ENCODE measurements at regions not wholly inside any gene's neighbourhood (a gene's known extent, or its start where the extent isn't known, plus 50 kb on each side); places are given as distances from the start of the nearest gene placed in this dataset.

GRCh38 chr12:124492879-124493808, 74.3 kb downstream of the NCOR2 start:
- Histone ChIP-seq H3K9me3 (ENCODE audit: low read length) (no peaks in the 10 kb centered on the region), H3K36me3 (ENCODE audit: insufficient read depth, low read length) (no peaks in the 10 kb centered on the region; the same call in 1 of the 2 replicates)

DNA sequence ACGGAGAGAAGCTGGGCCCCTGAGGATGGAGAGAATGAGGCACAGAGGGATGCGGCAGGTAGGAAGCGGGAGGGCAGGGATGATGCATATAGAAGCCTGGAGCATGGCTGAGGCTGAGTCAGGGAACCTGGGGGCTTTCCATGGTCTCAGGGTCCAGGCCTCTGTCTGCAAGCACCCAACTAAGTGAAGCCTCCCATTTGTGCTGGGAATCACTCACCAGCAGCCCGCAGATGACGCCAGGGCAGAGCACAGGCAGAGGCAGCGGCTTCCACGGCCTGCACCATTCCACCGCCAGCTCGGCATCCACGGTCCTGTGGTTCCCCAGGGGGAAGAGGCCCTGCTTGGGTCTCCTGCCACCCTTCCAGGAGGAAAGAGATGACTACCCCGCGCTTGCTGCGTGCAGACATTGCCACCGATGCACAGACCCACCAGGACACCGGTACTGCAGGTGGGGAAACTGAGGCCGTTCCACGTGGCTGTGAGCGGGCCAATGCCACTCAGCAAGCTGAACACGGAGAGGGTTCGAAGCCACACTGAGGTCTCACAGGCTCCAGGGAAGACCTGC, 75.5 kb downstream of the NCOR2 start:
- H4K20me1 ChIP-seq (ENCODE audit: insufficient read depth, low read length) = no peaks in the 10 kb centered on the region
- H3K36me3 ChIP-seq (ENCODE audit: insufficient read depth, low read length) = no peaks in the 10 kb centered on the region; the same call in 1 of the 2 replicates
- H3K9ac ChIP-seq (ENCODE audit: low read length) = no peak overlapping the region
- peaks cover 30% of the 10 kb centered on the region for H3K4me1 ChIP-seq (ENCODE audit: insufficient read depth, low read length, severe bottlenecking)
- no peaks in the 10 kb centered on the region for H3K9me2 ChIP-seq (ENCODE audit: low read depth, low read length)
- no peaks in the 10 kb centered on the region for H3K79me2 ChIP-seq (ENCODE audit: insufficient read depth, low read length)
- H2AFZ ChIP-seq (ENCODE audit: low read length) = no peak overlapping the region
- H3K9me3 ChIP-seq (ENCODE audit: low read length) = no peaks in the 10 kb centered on the region
- no peak overlapping the region for H3K4me3 ChIP-seq (ENCODE audit: low read depth, low read length, poor library complexity, severe bottlenecking)
- TF ChIP-seq CTCF (IDR thresholded peaks at IDR 0.05; ENCODE audit: low read length) (no peak), EZH2 (IDR thresholded peaks at IDR 0.05; ENCODE audit: borderline replicate concordance, low read length) (no peak)
- no peak overlapping the region for H3K27ac ChIP-seq (ENCODE audit: low read depth, low read length, poor library complexity, severe bottlenecking)
- H3K4me2 ChIP-seq (ENCODE audit: low read length) = no peak overlapping the region
- H3F3A ChIP-seq (ENCODE audit: insufficient read depth, low read length) = no peaks in the 10 kb centered on the region
- H3K27me3 ChIP-seq (ENCODE audit: insufficient read depth, low read length) = no peaks in the 10 kb centered on the region

More at GRCh38 chr12:124492879-124493808, 74.3 kb downstream of the NCOR2 start:
- Histone ChIP-seq H3F3A (ENCODE audit: insufficient read depth, low read length) (no peaks in the 10 kb centered on the region), H3K9me2 (ENCODE audit: low read depth, low read length) (no peaks in the 10 kb centered on the region), H4K20me1 (ENCODE audit: insufficient read depth, low read length) (no peaks in the 10 kb centered on the region), H3K79me2 (ENCODE audit: insufficient read depth, low read length) (no peaks in the 10 kb centered on the region), H3K27ac (ENCODE audit: low read depth, low read length, poor library complexity, severe bottlenecking) (no peak overlapping the region), H2AFZ (ENCODE audit: low read length) (no peak overlapping the region), H3K4me3 (ENCODE audit: low read depth, low read length, poor library complexity, severe bottlenecking) (no peak overlapping the region), H3K9ac (ENCODE audit: low read length) (no peak overlapping the region), H3K4me2 (ENCODE audit: low read length) (no peak overlapping the region), H3K4me1 (ENCODE audit: insufficient read depth, low read length, severe bottlenecking) (peaks cover 17% of the 10 kb centered on the region), H3K27me3 (ENCODE audit: insufficient read depth, low read length) (no peaks in the 10 kb centered on the region)
- TF ChIP-seq CTCF (IDR thresholded peaks at IDR 0.05; ENCODE audit: low read length) = no peak
- no peak for TF ChIP-seq EZH2 (IDR thresholded peaks at IDR 0.05; ENCODE audit: borderline replicate concordance, low read length)

- Histone ChIP-seq H3K79me2 (ENCODE audit: insufficient read depth, low read length) (no peaks in the 10 kb centered on the region), H3F3A (ENCODE audit: insufficient read depth, low read length) (no peaks in the 10 kb centered on the region), H3K4me1 (ENCODE audit: insufficient read depth, low read length, severe bottlenecking) (peaks cover 33% of the 10 kb centered on the region), H3K36me3 (ENCODE audit: insufficient read depth, low read length) (no peaks in the 10 kb centered on the region; the same call in 1 of the 2 replicates), H3K9ac (ENCODE audit: low read length) (no peak overlapping the region), H3K4me3 (ENCODE audit: low read depth, low read length, poor library complexity, severe bottlenecking) (no peak overlapping the region), H3K27me3 (ENCODE audit: insufficient read depth, low read length) (no peaks in the 10 kb centered on the region), H3K9me2 (ENCODE audit: low read depth, low read length) (no peaks in the 10 kb centered on the region), H3K4me2 (ENCODE audit: low read length) (no peak overlapping the region), H3K9me3 (ENCODE audit: low read length) (no peaks in the 10 kb centered on the region), H3K27ac (ENCODE audit: low read depth, low read length, poor library complexity, severe bottlenecking) (no peak overlapping the region), H2AFZ (ENCODE audit: low read length) (no peak overlapping the region), H4K20me1 (ENCODE audit: insufficient read depth, low read length) (no peaks in the 10 kb centered on the region)
- no peak for TF ChIP-seq CTCF (IDR thresholded peaks at IDR 0.05; ENCODE audit: low read length)
- TF ChIP-seq EZH2 (IDR thresholded peaks at IDR 0.05; ENCODE audit: borderline replicate concordance, low read length) = no peak
Observed at GRCh38 chr12:124491310-124491709, 76.1 kb downstream of the NCOR2 start.
